Prostate gland (tissue), 2 donors: ENCODE measurements at regions not wholly inside any gene's neighbourhood (a gene's known extent, or its start where the extent isn't known, plus 50 kb on each side); places are given as distances from the start of the nearest gene placed in this dataset.

ENCODE experiments used
- POLR2A ChIP-seq: fragments of 450-650 bp; IDR thresholded peaks from one replicate; pipeline ENCODE4 v1.6.1; 2016; ENCODE audit warnings: antibody characterized with exemption, mild to moderate bottlenecking
- POLR2AphosphoS5 ChIP-seq: sonication (generic); formaldehyde crosslinking; IDR thresholded peaks from one replicate; pipeline ENCODE4 v1.6.1; 2017; ENCODE audit warnings: antibody characterized with exemption
- TF ChIP-seq, protein P1 (sequence below), 4 experiments: fragments of 200-600 bp in 2 of 4; fragments of 450-650 bp in 2 of 4; sonication (generic) in 2 of 4; IDR thresholded peaks; 1 replicate in 3 of 4; 2 replicates in 1 of 4; pipeline ENCODE4 v1.5.1; 2016 to 2019; ENCODE audit warnings: antibody characterized with exemption in 4 of 4, mild to moderate bottlenecking in 2 of 4, moderate library complexity in 2 of 4

DNA sequence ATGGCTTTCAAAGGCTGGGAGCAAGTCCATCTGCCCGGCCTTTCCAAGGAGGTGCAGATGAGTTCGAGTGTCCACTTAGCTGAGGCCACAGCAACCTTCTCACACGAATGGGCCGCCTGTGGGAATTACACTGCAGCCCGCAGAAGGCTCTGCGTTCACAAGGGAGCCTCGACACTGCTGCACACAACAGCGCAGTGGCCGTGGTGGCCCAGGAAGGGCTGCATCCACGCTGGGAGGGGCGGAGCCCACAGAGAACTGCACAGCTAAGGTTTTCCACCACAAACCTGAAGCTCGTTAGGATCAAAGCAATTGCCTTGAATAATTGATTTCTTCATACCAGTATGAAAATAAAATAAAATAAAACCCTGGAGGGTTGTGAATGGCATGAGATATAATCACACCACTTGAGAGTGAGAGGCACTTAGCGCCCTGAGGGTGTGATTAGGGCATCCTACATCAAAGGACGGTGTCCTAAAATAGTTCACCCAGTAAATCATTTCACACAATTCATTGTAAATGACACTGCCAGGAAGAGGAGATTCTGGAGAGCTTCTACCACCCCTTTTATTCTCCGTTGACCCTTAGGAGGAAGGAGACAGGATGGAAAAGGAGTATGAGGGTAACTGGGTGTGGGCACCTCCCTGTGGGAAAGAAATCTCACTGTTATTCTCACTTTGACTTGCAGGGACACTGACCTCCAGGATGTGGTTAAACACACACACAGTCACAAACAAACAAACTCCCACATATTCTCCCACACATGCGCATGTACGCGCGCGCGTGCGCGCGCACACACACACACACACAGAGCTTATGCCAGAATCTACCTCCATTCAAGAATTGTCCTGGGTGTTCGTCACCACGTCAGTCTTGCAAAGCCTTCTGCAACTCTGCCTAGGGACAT, 256.6 kb upstream of the ID2 start:
- TF ChIP-seq, protein P1, sequence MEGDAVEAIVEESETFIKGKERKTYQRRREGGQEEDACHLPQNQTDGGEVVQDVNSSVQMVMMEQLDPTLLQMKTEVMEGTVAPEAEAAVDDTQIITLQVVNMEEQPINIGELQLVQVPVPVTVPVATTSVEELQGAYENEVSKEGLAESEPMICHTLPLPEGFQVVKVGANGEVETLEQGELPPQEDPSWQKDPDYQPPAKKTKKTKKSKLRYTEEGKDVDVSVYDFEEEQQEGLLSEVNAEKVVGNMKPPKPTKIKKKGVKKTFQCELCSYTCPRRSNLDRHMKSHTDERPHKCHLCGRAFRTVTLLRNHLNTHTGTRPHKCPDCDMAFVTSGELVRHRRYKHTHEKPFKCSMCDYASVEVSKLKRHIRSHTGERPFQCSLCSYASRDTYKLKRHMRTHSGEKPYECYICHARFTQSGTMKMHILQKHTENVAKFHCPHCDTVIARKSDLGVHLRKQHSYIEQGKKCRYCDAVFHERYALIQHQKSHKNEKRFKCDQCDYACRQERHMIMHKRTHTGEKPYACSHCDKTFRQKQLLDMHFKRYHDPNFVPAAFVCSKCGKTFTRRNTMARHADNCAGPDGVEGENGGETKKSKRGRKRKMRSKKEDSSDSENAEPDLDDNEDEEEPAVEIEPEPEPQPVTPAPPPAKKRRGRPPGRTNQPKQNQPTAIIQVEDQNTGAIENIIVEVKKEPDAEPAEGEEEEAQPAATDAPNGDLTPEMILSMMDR (IDR thresholded peaks at IDR 0.05): no peak
- TF ChIP-seq POLR2A (no peak), POLR2AphosphoS5 (no peak)
